GM12878 (cell line): ENCODE measurements at regions not wholly inside any gene's neighbourhood (a gene's known extent, or its start where the extent isn't known, plus 50 kb on each side); places are given as distances from the start of the nearest gene placed in this dataset.

Experiments
- ATAC-seq: fragments of 200-7000 bp; cut with Tn5 transposase; 3 replicates; pipeline ENCODE4 v1.9.1; 2020; ENCODE audit warnings: mild to moderate bottlenecking, moderate library complexity
- BruUV-seq: library from RNA; stranded (reverse); fragments of 400-500 nt; replicated peaks from 2 replicates; lab custom pipeline; 2021; lab: Mats Ljungman, UMichigan
- CTCF ChIA-PET: fragments of 300-600 bp; sonication (Branson Sonifier 250); formaldehyde crosslinking; extraction: SDS; loops from one replicate; lab custom pipeline; 2021; ENCODE audit warnings: inconsistent platforms; lab: Yijun Ruan, JAX
- POLR2A ChIA-PET: fragments of 350-600 bp; formaldehyde crosslinking; extraction: SDS; loops from one replicate; lab custom pipeline; 2021; ENCODE audit warnings: inconsistent platforms; lab: Charles Lee
- RAD21 ChIA-PET: fragments of 300-600 bp; sonication (Branson Sonifier 250); formaldehyde crosslinking; loops from one replicate; lab custom pipeline; 2023; ENCODE audit warnings: antibody characterized with exemption; ENCODE audit not compliant: unreplicated experiment; lab: Charles Lee
- SMC1A ChIA-PET: fragments of 300-600 bp; sonication (Branson Sonifier 250); formaldehyde crosslinking; loops from one replicate; lab custom pipeline; 2023; ENCODE audit not compliant: unreplicated experiment, uncharacterized antibody; lab: Charles Lee
- DNase-seq: peaks from one replicate; pipeline ENCODE4 v3.0.0-alpha.2; 2011; ENCODE audit warnings: low read depth, low spot score
- FAIRE-seq: peaks from 3 replicates; lab custom pipeline; 2011; peaks lifted over from hg19 to GRCh38; lab: Jason Lieb, UNC
- H2AFZ ChIP-seq: 2 replicates; pipeline ENCODE4 v1.6.0; 2011; ENCODE audit warnings: low read depth, low read length, control low read depth; ENCODE audit not compliant: control insufficient read depth
- H3K27ac ChIP-seq: 2 replicates; pipeline ENCODE4 v1.5.1; 2011; ENCODE audit warnings: control low read depth; ENCODE audit not compliant: control insufficient read depth, insufficient read depth
- H3K27me3 ChIP-seq, 2 experiments: replicated peaks in 1 of 2; 2 replicates each; pipeline versions ENCODE4 v1.6.0 to v1.6.1; 2011; ENCODE audit warnings: low read length in 1 of 2; ENCODE audit not compliant: control insufficient read depth in 2 of 2, insufficient read depth in 2 of 2
- H3K36me3 ChIP-seq, 2 experiments: 2 replicates each; pipeline ENCODE4 v1.5.1; 2011; ENCODE audit warnings: low read length in 1 of 2; ENCODE audit not compliant: control insufficient read depth in 2 of 2, insufficient read depth in 2 of 2
- H3K4me1 ChIP-seq: 2 replicates; pipeline ENCODE4 v1.6.1; 2011; ENCODE audit warnings: mild to moderate bottlenecking, low read length, moderate library complexity, mixed read lengths; ENCODE audit not compliant: control insufficient read depth, insufficient read depth
- H3K4me2 ChIP-seq: 2 replicates; pipeline ENCODE4 v1.6.0; 2011; ENCODE audit warnings: control low read depth; ENCODE audit not compliant: control insufficient read depth, insufficient read depth
- H3K4me3 ChIP-seq: fragments of 200-600 bp; sonication (generic); 2 replicates; pipeline ENCODE4 v1.5.1; 2016
- H3K79me2 ChIP-seq: 2 replicates; pipeline ENCODE4 v1.6.0; 2011; ENCODE audit warnings: low read length; ENCODE audit not compliant: control insufficient read depth, insufficient read depth
- H3K9ac ChIP-seq: 2 replicates; pipeline ENCODE4 v1.8.0; 2011; ENCODE audit warnings: low read length, control low read depth, mixed read lengths; ENCODE audit not compliant: control insufficient read depth, insufficient read depth
- H3K9me3 ChIP-seq: replicated peaks from 3 replicates; pipeline ENCODE4 v1.5.1; 2011; ENCODE audit warnings: mild to moderate bottlenecking, low read length; ENCODE audit not compliant: control insufficient read depth, insufficient read depth
- H4K20me1 ChIP-seq: 2 replicates; pipeline ENCODE4 v1.6.0; 2011; ENCODE audit not compliant: control insufficient read depth, insufficient read depth
- BCLAF1 ChIP-seq: fragments of 450-650 bp; IDR thresholded peaks from 2 replicates; pipeline ENCODE4 v1.6.1; 2017; ENCODE audit warnings: antibody characterized with exemption, mild to moderate bottlenecking, moderate library complexity
- CHD2 ChIP-seq: IDR thresholded peaks from 2 replicates; pipeline ENCODE4 v1.6.1; 2011; ENCODE audit warnings: low read depth, low read length, improper control_type of control experiment, borderline replicate concordance
- EZH2 ChIP-seq: IDR thresholded peaks from 2 replicates; pipeline ENCODE4 v1.6.1; 2012; ENCODE audit warnings: low read depth, mild to moderate bottlenecking, control low read depth, inconsistent platforms, low read length, borderline replicate concordance; ENCODE audit not compliant: control insufficient read depth
- JUND ChIP-seq: IDR thresholded peaks from 2 replicates; pipeline ENCODE4 v1.6.1; 2012; ENCODE audit warnings: low read depth, mild to moderate bottlenecking, low read length, improper control_type of control experiment, moderate library complexity
- KDM1A ChIP-seq: fragments of 200-600 bp; sonication (generic); IDR thresholded peaks from 2 replicates; pipeline ENCODE4 v1.6.1; 2016; ENCODE audit warnings: borderline replicate concordance
- NBN ChIP-seq: fragments of 450-650 bp; IDR thresholded peaks from 2 replicates; pipeline ENCODE4 v1.6.1; 2016
- RELA ChIP-seq: fragments of 450-650 bp; IDR thresholded peaks from 2 replicates; pipeline ENCODE4 v1.8.0; 2014; ENCODE audit warnings: borderline replicate concordance; ENCODE audit not compliant: partially characterized antibody
- TCF3 ChIP-seq: IDR thresholded peaks from 2 replicates; pipeline ENCODE4 v1.6.1; 2012; ENCODE audit warnings: low read depth, mild to moderate bottlenecking, low read length, borderline replicate concordance; ENCODE audit not compliant: insufficient read depth
- WGBS: methylation state at CpG from one replicate; pipeline ENCODE4 v1.1.6; 2016; ENCODE audit warnings: low lambda C conversion rate; ENCODE audit not compliant: insufficient replicate concordance, insufficient coverage; ENCODE audit errors: missing lambda C conversion rate; 5-methylcytosine and 5-hydroxymethylcytosine counted together
- in situ Hi-C: fragments of 300-500 bp; cut with MboI; formaldehyde crosslinking; loops from 9 replicates; pipeline ENCODE4 v1.14.3; 2018; ENCODE audit warnings: mixed read lengths
- intact Hi-C: fragments of 100-400 bp; cut with micrococcal nuclease; formaldehyde crosslinking; loops from one replicate; pipeline ENCODE4 v1.14.2; 2022; ENCODE audit not compliant: unreplicated experiment
- TF ChIP-seq, protein P1 (sequence below): fragments of 450-650 bp; IDR thresholded peaks from 2 replicates; pipeline ENCODE4 v1.6.1; 2016; ENCODE audit warnings: mild to moderate bottlenecking

GRCh38 chr9:8037745-8038144 is 238.2 kb upstream of the DMAC1 start:
- BruUV-seq, result no TSS peak
- no peak for FAIRE-seq
- peaks cover 3% of the 10 kb centered on the region; the same call in 2 of the 3 replicates for H3K9me3 ChIP-seq
- TF ChIP-seq TCF3 (no peak), EZH2 (no peak), NBN (no peak), KDM1A (no peak), CHD2 (no peak), JUND (no peak), BCLAF1 (no peak), RELA (no peak)
- TF ChIP-seq, protein P1, sequence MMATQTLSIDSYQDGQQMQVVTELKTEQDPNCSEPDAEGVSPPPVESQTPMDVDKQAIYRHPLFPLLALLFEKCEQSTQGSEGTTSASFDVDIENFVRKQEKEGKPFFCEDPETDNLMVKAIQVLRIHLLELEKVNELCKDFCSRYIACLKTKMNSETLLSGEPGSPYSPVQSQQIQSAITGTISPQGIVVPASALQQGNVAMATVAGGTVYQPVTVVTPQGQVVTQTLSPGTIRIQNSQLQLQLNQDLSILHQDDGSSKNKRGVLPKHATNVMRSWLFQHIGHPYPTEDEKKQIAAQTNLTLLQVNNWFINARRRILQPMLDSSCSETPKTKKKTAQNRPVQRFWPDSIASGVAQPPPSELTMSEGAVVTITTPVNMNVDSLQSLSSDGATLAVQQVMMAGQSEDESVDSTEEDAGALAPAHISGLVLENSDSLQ, result no peak
- TF ChIP-seq, all 136 proteins: peak for 0
- ATAC-seq, result no peak
- H3K79me2 ChIP-seq, result no peaks in the 10 kb centered on the region
- ChIA-PET SMC1A (no interaction called here), CTCF (no interaction called here), RAD21 (no interaction called here), POLR2A (no interaction called here)
- in situ Hi-C loops (no loop called here), intact Hi-C loops (no loop called here)
- WGBS, result 0% methylated on average over 2 of the region's 2 CpGs
- H3K4me1 ChIP-seq, result no peaks in the 10 kb centered on the region
- H3K4me2 ChIP-seq, result no peak overlapping the region
- no peaks in the 10 kb centered on the region for H3K27me3 ChIP-seq
- H4K20me1 ChIP-seq, result no peaks in the 10 kb centered on the region
- no peak overlapping the region for H3K27ac ChIP-seq
- H3K9ac ChIP-seq, result no peak overlapping the region
- H2AFZ ChIP-seq, result no peak overlapping the region
- DNase-seq, result no peak
- H3K36me3 ChIP-seq, result no peaks in the 10 kb centered on the region
- H3K4me3 ChIP-seq, result no peak overlapping the region
